ENCODE measurements at regions not wholly inside any gene's neighbourhood (a gene's known extent, or its start where the extent isn't known, plus 50 kb on each side); places are given as distances from the start of the nearest gene placed in this dataset.

DNA sequence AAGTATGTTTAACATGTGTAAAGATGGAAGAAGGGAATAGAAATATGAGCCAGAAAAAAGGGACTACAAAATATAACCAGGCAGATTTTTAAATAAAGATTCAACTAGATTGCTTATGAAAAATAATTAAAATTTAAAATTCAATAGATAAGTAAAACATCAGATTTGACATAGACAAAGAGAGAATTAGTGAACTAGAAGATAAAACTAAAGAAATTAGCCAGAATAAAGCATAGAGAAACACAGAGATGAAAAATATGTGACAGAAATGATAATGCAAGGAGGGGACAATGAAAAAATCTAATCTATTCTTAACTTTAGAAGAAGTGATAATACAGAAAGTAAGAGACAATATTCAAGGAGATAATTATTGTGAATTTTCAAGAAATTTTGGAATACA is 222.6 kb upstream of the PMFBP1 start:
- TF ChIP-seq, protein P1, sequence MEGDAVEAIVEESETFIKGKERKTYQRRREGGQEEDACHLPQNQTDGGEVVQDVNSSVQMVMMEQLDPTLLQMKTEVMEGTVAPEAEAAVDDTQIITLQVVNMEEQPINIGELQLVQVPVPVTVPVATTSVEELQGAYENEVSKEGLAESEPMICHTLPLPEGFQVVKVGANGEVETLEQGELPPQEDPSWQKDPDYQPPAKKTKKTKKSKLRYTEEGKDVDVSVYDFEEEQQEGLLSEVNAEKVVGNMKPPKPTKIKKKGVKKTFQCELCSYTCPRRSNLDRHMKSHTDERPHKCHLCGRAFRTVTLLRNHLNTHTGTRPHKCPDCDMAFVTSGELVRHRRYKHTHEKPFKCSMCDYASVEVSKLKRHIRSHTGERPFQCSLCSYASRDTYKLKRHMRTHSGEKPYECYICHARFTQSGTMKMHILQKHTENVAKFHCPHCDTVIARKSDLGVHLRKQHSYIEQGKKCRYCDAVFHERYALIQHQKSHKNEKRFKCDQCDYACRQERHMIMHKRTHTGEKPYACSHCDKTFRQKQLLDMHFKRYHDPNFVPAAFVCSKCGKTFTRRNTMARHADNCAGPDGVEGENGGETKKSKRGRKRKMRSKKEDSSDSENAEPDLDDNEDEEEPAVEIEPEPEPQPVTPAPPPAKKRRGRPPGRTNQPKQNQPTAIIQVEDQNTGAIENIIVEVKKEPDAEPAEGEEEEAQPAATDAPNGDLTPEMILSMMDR (IDR thresholded peaks at IDR 0.05; ENCODE audit: extremely low read depth, insufficient read depth, missing control alignments), result no peak
- in situ Hi-C loops (cut with MboI; ENCODE audit: low pct_unique_long_range_greater_than_20kb, low sequenced_read_pairs, unreplicated experiment), result no loop called here
- no peak for DNase-seq (ENCODE audit: low spot score)

DNA sequence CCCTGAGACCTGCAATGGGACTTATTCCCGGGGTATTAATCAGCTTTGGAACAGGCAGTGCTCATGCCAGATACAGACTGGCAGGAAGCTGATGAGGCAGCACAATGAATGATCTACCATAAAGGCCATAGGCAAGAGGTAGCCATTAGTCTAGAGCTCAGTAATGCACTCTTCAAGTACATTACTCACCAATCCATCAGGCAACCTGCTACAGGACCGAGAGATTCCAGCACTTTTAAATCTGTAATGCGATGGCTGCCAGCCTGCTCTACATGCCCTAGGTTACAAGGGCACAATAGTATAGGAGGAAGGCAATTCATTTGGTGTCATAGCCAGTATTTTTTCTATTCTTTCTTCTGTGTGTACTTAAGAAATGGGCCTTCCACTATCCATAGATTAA is 217.8 kb upstream of the PMFBP1 start:
- in situ Hi-C loops (cut with MboI; ENCODE audit: low pct_unique_long_range_greater_than_20kb, low sequenced_read_pairs, unreplicated experiment), result no loop called here
- DNase-seq (ENCODE audit: low spot score), result no peak
- TF ChIP-seq, protein P1 (IDR thresholded peaks at IDR 0.05; ENCODE audit: extremely low read depth, insufficient read depth, missing control alignments), result no peak

DNA sequence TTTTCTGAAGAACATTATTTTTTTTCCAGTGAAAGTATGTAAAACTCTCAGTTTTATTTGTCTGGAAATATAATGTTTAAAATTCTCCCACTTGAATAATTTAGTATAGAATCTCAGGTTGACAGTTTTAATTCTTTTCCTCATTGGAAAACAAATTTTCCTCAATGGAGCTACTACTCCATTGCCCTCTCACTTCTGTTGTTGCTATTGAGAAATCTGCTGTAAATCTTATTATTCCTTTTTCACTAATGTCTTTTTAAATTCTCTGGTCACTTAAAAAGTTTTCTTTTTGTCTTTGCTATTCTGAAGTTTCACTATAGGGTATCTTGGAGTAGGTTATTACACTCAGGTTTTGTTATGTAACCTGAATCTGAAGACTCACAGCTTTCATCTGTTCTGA is 216.1 kb upstream of the PMFBP1 start:
- in situ Hi-C loops (cut with MboI; ENCODE audit: low pct_unique_long_range_greater_than_20kb, low sequenced_read_pairs, unreplicated experiment), result no loop called here
- DNase-seq (ENCODE audit: low spot score), result no peak
- TF ChIP-seq, protein P1 (IDR thresholded peaks at IDR 0.05; ENCODE audit: extremely low read depth, insufficient read depth, missing control alignments), result no peak

DNA sequence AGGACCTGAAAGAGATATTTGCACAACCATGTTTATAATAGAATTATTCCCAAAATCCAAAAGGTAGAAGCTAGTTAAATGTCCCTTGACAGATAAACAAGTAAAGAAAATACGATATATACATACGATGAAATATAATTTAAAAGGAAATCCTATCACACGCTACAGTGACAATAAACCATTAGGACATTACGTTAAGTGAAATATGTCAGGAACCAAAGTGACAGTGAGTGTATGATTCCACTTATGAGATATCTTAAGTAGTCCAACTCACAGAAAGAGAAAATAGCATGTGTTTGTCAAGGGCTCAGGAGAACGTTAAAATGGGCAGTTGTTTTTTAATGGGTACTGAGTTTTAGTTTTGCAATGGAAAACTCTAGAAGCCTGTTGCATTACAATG is 212.7 kb upstream of the PMFBP1 start:
- TF ChIP-seq, protein P1 (IDR thresholded peaks at IDR 0.05; ENCODE audit: extremely low read depth, insufficient read depth, missing control alignments), result no peak
- in situ Hi-C loops (cut with MboI; ENCODE audit: low pct_unique_long_range_greater_than_20kb, low sequenced_read_pairs, unreplicated experiment), result no loop called here
- DNase-seq (ENCODE audit: low spot score), result no peak

DNA sequence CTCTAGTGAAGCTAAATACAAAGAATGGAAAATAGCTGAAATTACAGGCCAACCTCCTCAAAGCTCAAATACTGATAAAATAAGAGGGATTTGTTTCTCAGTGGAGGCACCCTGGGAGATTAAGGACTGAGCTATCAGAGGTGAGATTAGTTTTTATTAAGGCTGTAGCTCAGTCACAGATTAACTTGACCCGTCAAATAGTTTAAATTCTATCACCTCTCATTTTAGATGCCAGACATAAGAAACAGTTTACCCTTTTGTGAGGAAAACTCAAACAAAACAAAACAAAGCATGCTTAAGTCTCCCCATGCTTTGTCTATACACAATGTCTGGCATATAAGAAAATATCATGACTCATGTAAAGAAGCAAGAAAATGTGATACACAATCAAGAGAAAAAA is 208.3 kb upstream of the PMFBP1 start:
- TF ChIP-seq, protein P1 (IDR thresholded peaks at IDR 0.05; ENCODE audit: extremely low read depth, insufficient read depth, missing control alignments), result no peak
- no peak for DNase-seq (ENCODE audit: low spot score)
- in situ Hi-C loops (cut with MboI; ENCODE audit: low pct_unique_long_range_greater_than_20kb, low sequenced_read_pairs, unreplicated experiment), result no loop called here

DNA sequence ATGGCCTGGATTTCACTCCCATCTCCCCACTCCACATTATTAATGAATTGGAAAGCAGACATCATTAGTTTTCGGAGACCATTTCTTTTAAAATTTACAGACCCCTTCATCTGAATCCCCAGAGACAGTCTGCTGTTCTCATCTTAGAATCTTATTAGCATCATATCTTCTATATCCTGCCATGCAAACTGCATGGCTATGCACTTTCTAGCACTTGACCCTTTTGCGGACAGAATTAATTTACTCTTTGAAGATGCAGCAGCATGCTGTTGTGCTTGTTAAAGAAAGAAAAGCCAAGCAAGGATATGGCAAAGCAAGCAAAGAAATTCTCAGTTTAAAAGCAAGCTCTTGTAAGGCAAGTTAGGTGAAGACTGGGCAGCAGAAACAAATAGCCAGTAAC is 201.2 kb upstream of the PMFBP1 start:
- TF ChIP-seq, protein P1 (IDR thresholded peaks at IDR 0.05; ENCODE audit: extremely low read depth, insufficient read depth, missing control alignments), result no peak
- no peak for DNase-seq (ENCODE audit: low spot score)
- in situ Hi-C loops (cut with MboI; ENCODE audit: low pct_unique_long_range_greater_than_20kb, low sequenced_read_pairs, unreplicated experiment), result no loop called here

All from GM13977 (cell line).